Mesodermal cell (in vitro differentiated cells): ENCODE measurements at regions not wholly inside any gene's neighbourhood (a gene's known extent, or its start where the extent isn't known, plus 50 kb on each side); places are given as distances from the start of the nearest gene placed in this dataset.

ENCODE experiments used
- H3K27ac ChIP-seq: 2 replicates; pipeline ENCODE4 v1.7.0; 2013; ENCODE audit warnings: mild to moderate bottlenecking, low read depth, low read length, moderate library complexity; ENCODE audit not compliant: severe bottlenecking
- H3K36me3 ChIP-seq: 2 replicates; pipeline ENCODE4 v1.7.1; 2013; ENCODE audit warnings: mild to moderate bottlenecking, low read length, moderate library complexity; ENCODE audit not compliant: control insufficient read depth, insufficient read depth
- H3K4me1 ChIP-seq: one replicate; pipeline ENCODE4 v1.7.1; 2013; ENCODE audit warnings: mild to moderate bottlenecking, low read length; ENCODE audit not compliant: insufficient read depth, control insufficient read depth, poor library complexity, severe bottlenecking
- H3K4me3 ChIP-seq: 2 replicates; pipeline ENCODE4 v1.7.0; 2013; ENCODE audit warnings: low read length, control low read depth, mild to moderate bottlenecking; ENCODE audit not compliant: insufficient read depth, poor library complexity, severe bottlenecking; ENCODE audit errors: extremely low read depth
- H3K9me3 ChIP-seq: 2 replicates; pipeline ENCODE4 v1.7.1; 2013; ENCODE audit warnings: mild to moderate bottlenecking, low read length, moderate library complexity; ENCODE audit not compliant: control insufficient read depth
- WGBS, 2 experiments: methylation state at CpG; one replicate each; pipeline ENCODE4 v1.1.5; 2013; ENCODE audit warnings: missing lambda C conversion rate in 2 of 2; ENCODE audit not compliant: insufficient coverage in 2 of 2; 5-methylcytosine and 5-hydroxymethylcytosine counted together

DNA sequence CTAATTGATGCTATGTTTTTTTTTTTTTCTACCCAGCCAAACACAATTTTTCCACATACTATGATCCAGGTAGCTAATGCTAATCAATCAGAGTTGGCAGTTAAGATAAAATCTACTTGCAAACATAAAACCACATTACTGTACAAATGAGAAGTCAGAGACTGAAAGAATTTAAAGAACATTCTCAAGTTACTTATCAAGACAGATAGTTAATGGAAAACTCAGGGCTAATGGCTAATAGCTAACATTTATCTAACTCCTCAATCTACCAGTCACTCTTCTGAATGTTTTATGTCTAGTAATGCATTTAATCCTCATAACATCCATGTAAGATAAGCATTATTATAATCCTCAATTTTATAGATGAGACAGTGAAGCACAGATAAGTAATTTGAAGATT lies 537.6 kb upstream of the SETBP1 start:
- no peaks in the 10 kb centered on the region for H3K9me3 ChIP-seq
- no peak overlapping the region for H3K4me3 ChIP-seq
- H3K27ac ChIP-seq, result no peak overlapping the region
- no peaks in the 10 kb centered on the region for H3K36me3 ChIP-seq
- no peaks in the 10 kb centered on the region for H3K4me1 ChIP-seq

- Histone ChIP-seq H3K27ac (no peak overlapping the region), H3K4me3 (no peak overlapping the region), H3K9me3 (no peaks in the 10 kb centered on the region), H3K4me1 (peaks cover 6% of the 10 kb centered on the region), H3K36me3 (no peaks in the 10 kb centered on the region)
- no CpG with 5 or more reads among the region's 1 CpG for WGBS, 2 experiments
Measured at GRCh38 chr18:44149706-44150105, 531.0 kb upstream of the SETBP1 start.

DNA sequence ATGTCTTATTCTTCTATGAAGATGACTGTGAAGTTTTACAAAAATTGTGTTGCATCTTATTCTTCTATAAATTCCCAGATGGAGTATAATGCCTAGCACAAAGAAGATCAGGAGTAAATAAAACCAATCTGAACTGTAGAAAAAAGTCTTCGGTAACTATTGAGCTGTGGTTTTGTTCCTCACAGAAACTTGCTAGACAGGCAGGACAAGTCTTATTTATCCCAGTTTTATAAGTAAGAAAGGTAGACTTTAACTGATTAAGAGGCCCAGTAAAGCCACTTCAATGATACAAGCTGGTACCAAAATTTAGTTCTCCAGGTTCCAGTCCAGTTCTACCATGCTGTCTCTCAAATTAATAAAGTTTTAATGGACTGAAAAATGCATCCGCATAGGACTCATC lies 526.7 kb upstream of the SETBP1 start:
- H3K27ac ChIP-seq, result no peak overlapping the region
- H3K4me3 ChIP-seq, result no peak overlapping the region
- H3K36me3 ChIP-seq, result no peaks in the 10 kb centered on the region
- H3K4me1 ChIP-seq, result peaks cover 6% of the 10 kb centered on the region
- H3K9me3 ChIP-seq, result no peaks in the 10 kb centered on the region
- 94% methylated on average over 2 of the region's 2 CpGs; no CpG with 5 or more reads in 1 of the 2 experiments for WGBS, 2 experiments

- Histone ChIP-seq H3K4me1 (no peaks in the 10 kb centered on the region), H3K36me3 (no peaks in the 10 kb centered on the region), H3K9me3 (no peaks in the 10 kb centered on the region), H3K27ac (no peak overlapping the region), H3K4me3 (no peak overlapping the region)
- 86% methylated on average over 1 of the region's 3 CpGs for WGBS, 2 experiments
Measured at GRCh38 chr18:44156126-44156525, 524.6 kb upstream of the SETBP1 start.

- H3K9me3 ChIP-seq, result no peaks in the 10 kb centered on the region
- H3K4me3 ChIP-seq, result no peak overlapping the region
- H3K27ac ChIP-seq, result no peak overlapping the region
- whole genome bisulfite sequencing, 2 experiments, result 86 to 100% methylated on average over 2 to 4 of the region's 7 CpGs
- H3K4me1 ChIP-seq, result no peaks in the 10 kb centered on the region
- H3K36me3 ChIP-seq, result no peaks in the 10 kb centered on the region
Measured at GRCh38 chr18:44156776-44157335, 523.8 kb upstream of the SETBP1 start.

DNA sequence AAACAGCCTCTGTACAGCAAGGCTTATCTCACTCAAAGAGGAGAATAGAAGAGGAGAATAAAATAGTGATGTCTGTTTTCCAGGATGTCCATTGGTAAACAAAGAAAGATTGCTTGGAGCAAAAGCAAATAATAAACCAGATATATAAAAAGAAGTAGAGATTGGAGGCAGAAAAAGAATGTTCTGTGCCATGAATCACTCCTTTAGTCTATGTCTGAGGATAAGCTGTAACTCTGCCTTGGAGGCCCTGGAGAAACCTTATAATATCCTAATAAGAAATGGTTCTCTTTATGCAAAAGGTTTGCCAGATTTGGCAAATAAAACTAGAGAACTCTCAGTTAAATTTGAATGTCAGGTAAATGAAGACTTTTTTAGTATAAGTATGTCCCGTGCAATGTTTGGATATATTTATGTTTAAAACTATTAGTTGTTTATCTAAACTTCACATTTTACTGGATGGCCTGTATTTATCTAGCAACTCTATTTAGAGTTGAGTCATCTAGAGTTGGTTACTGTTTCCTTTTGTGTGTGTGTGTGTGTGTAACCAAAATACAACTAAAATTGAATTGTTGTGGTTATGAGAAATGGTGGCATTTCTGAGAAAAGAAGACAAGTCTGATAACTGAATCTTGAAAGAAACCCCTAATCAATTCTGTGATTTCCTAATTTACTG lies 510.3 kb upstream of the SETBP1 start:
- Histone ChIP-seq H3K4me1 (no peaks in the 10 kb centered on the region), H3K4me3 (no peak overlapping the region), H3K36me3 (no peaks in the 10 kb centered on the region), H3K9me3 (no peaks in the 10 kb centered on the region), H3K27ac (no peak overlapping the region)
- no CpG with 5 or more reads among the region's 1 CpG for WGBS, 2 experiments

DNA sequence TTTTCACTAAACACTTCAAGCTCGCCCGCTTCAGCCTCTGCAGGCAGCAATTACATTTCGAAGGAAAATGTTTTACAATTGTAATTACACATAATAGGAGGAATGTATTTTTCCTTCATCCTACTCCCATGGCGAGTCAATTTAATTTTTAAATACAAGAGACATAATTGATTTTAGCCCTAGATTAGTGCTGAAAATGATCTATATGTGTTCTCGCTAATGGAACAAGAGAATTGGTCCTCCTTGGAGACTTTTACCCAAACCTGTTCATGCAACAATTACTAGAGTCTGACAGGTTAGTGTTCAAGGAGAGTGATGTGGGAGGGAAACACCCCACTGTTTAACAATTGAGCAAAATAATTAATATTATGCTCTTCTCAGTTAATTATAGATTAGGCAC lies 509.4 kb upstream of the SETBP1 start:
- H3K36me3 ChIP-seq, result no peaks in the 10 kb centered on the region
- H3K9me3 ChIP-seq, result no peaks in the 10 kb centered on the region
- no peak overlapping the region for H3K4me3 ChIP-seq
- no CpG with 5 or more reads among the region's 5 CpGs for WGBS, 2 experiments
- H3K27ac ChIP-seq, result no peak overlapping the region
- H3K4me1 ChIP-seq, result no peaks in the 10 kb centered on the region

DNA sequence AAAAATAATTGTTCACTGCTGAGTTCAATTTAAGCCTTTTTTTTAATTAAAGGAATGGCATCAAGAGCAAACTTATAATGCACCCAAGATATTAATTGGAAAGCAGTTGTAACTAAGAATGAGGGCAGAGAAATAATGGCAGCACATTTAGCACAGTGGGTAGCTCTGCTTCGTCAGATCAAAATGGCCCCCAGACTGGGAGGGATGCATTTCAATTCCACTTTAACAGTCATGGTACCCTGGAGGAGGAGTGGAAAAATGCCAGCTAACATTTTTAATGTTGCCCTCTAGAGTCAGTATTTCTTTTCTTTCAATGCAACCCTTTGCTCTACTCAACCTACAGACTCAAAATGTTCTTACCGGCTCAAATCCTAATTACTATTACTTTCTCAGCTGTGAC lies 504.8 kb upstream of the SETBP1 start:
- Histone ChIP-seq H3K27ac (no peak overlapping the region), H3K36me3 (no peaks in the 10 kb centered on the region), H3K4me1 (no peaks in the 10 kb centered on the region), H3K4me3 (no peak overlapping the region), H3K9me3 (no peaks in the 10 kb centered on the region)
- 63 to 89% methylated on average over 2 of the region's 2 CpGs for WGBS, 2 experiments

DNA sequence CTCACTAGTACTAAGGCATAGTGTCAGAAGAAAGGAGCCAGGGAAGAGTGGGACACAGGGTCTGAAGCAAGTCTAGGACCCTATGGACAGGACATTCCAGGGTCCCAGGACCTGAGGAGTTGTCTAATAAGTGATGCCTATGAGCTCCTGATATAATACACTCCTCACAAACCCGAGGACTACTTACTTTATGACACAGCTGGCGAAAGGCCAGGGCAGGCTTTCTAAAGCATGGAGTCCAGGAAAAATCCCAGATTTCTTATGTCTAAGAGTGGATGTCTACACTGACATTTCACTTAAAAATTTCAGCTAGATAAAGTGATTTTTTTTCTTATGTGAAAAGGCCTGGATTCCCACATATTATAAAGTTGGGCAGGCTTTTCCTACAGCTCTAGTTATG lies 502.2 kb upstream of the SETBP1 start:
- Histone ChIP-seq H3K36me3 (no peaks in the 10 kb centered on the region), H3K4me3 (no peak overlapping the region)

DNA sequence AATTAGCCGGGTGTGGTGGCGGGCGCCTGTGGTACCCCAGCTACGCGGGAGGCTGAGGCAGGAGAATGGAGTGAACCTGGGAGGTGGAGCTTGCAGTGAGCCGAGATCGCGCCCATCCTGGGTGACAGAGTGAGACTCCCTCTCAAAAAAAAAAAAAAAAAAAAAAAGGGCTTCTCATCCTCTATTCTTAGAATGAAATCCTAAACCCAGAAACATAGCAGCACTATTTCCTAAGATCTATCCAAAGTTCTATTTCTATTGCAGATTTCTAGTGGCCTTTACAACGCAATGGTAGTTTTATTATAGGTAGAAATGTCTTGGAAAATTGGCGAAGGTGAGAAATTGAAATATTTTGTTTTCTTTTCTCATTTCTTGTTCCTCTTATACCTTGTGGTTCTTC lies 501.0 kb upstream of the SETBP1 start:
- Histone ChIP-seq H3K27ac (no peak overlapping the region), H3K4me3 (no peak overlapping the region), H3K9me3 (no peaks in the 10 kb centered on the region), H3K36me3 (no peaks in the 10 kb centered on the region), H3K4me1 (no peaks in the 10 kb centered on the region)
- WGBS, 2 experiments, result 95% methylated on average over 5 of the region's 10 CpGs; no CpG with 5 or more reads in 1 of the 2 experiments

More for the DNA sequence above, 502.2 kb upstream of the SETBP1 start:
- Histone ChIP-seq H3K27ac (no peak overlapping the region), H3K9me3 (no peaks in the 10 kb centered on the region), H3K4me1 (no peaks in the 10 kb centered on the region)
- WGBS, 2 experiments, result no CpG with 5 or more reads among the region's 2 CpGs

- no peak overlapping the region for H3K27ac ChIP-seq
- no peak overlapping the region for H3K4me3 ChIP-seq
- H3K36me3 ChIP-seq, result no peaks in the 10 kb centered on the region
- no peaks in the 10 kb centered on the region for H3K4me1 ChIP-seq
- no CpG with 5 or more reads among the region's 1 CpG for WGBS, 2 experiments
- H3K9me3 ChIP-seq, result no peaks in the 10 kb centered on the region
Measured at GRCh38 chr18:44180683-44181082, 500.0 kb upstream of the SETBP1 start.
